Fibroblast of pulmonary artery (primary cell): ENCODE measurements at regions not wholly inside any gene's neighbourhood (a gene's known extent, or its start where the extent isn't known, plus 50 kb on each side); places are given as distances from the start of the nearest gene placed in this dataset.

Experiments
- DNase-seq: peaks from one replicate; pipeline ENCODE4 v3.0.0-alpha.2; 2010; ENCODE audit warnings: low read depth
- H3K4me3 ChIP-seq: replicated peaks from 2 replicates; pipeline ENCODE4 v1.5.1; 2011; ENCODE audit warnings: low read depth, mild to moderate bottlenecking, control low read depth, low read length, moderate library complexity
- CTCF ChIP-seq: IDR thresholded peaks from 2 replicates; pipeline ENCODE4 v1.5.1; 2011; ENCODE audit warnings: mild to moderate bottlenecking, control low read depth, low read length, inconsistent platforms; ENCODE audit errors: missing control alignments

- TF ChIP-seq CTCF, result no peak
- no peak overlapping the region for H3K4me3 ChIP-seq
- no peak for DNase-seq
Observed at GRCh38 chr9:14529629-14530028, 163.6 kb downstream of the ZDHHC21 start.

- DNase-seq, result no peak
- TF ChIP-seq CTCF, result no peak
- no peak overlapping the region for H3K4me3 ChIP-seq
Observed at GRCh38 chr9:14529054-14529453, 164.2 kb downstream of the ZDHHC21 start.

GRCh38 chr9:14526504-14526903, 166.7 kb downstream of the ZDHHC21 start:
- no peak overlapping the region for H3K4me3 ChIP-seq
- no peak for TF ChIP-seq CTCF
- DNase-seq, result no peak

DNA sequence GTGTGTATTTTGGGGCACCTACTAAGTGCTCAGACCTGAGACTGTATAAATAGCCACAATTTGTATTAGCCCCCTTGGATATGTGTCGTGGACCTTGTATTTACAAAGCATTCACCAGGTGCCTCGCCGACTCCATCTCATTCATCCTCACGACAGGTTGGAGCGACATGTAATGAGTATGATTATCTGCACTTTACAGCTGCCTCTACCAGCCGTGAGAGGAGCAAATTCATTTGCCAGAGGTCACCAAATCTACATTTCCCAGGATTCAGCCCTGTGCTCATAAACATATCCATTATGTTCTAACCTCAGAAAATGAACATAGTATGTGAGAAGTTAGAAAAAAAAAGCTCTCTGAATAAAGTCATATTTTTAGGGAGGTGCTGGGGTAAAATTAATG, 167.4 kb downstream of the ZDHHC21 start:
- no peak for TF ChIP-seq CTCF
- H3K4me3 ChIP-seq, result no peak overlapping the region
- DNase-seq, result no peak

DNA sequence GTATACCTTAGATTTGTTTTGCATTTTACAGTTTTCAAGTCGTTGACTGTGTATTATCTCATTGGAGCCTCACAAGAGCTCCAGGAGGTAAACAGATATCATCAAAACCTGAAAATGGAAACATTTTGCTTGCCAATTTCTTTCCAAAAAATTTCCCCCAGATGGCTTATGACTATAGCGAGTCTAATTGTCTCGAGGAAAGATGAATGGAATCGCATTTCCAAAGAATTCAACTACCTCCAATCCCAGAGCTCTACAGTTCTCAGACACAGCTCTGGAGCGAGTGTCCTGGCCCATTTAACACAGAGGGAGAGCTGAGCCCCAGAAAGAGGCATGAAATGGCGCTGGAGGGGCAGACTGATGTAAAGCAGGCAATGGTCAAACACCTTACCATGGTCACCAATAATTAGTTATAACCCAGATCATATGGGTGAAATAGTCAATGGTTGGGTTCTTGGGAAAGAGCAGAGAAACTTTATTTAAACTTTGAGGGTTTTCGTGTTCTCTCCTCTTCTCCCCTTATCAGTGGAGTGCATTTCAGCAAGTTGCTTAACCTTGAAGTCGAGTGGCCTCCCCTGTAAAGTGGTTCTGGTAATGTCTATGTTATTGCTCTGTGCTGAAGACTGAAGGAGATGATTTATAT, 168.2 kb downstream of the ZDHHC21 start:
- H3K4me3 ChIP-seq, result no peak overlapping the region
- TF ChIP-seq CTCF, result no peak
- DNase-seq, result no peak

DNA sequence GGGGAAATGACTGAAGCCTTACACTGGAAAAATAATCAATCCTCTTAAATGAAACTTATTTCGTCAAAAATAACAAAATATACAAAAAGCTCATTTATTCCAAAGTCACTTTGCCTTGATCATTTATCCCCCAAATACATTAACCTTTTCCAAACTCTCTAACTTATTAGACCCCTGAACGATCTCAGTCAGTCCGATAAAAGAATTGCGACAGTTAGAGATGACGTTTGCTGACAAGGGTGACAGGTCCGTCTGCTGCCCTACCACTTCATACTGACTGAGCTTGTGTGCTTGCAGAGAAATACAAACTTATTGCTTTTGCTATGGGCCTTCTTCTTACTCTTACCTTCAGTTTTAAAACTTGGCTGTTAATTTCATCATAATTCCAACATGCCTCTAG, 169.7 kb downstream of the ZDHHC21 start:
- DNase-seq, result no peak
- no peak for TF ChIP-seq CTCF
- H3K4me3 ChIP-seq, result no peak overlapping the region

DNA sequence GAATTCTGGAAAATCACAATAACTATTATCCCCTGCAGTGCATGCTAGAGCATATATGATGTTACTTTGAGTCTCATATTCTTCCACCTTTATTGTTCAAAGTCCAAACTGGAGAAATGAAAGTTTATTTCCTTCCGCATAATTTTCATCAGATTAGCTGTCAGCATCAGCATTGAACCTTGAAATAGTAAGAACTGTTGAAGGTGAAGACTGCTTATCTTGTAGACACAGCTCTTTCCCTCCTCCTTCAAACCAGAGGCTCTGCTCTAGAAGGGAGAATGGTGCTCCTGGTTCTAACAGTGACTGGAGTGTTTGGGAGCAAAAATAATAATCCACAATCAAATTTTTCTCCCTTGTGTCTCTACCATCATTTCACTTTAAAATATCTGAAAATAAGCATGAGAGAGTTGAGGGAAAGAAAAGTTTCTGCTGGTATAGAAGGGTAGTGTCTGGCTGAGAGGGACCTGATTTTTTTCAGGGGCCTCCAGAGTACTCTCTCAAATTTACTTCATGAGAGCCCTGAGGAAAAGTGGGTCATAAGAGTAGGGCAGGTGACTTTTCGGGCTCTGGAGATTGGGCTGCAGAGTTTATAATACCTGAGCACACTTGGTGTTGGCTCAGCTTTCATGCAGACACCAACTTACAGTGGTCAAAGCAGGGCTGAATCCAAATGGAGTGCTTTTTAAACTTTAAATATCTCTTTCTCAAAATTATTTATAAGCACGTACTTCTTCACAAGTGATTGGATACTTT, 170.4 kb downstream of the ZDHHC21 start:
- no peak overlapping the region for H3K4me3 ChIP-seq
- no peak for DNase-seq
- TF ChIP-seq CTCF, result no peak
